ENCODE measurements at regions not wholly inside any gene's neighbourhood (a gene's known extent, or its start where the extent isn't known, plus 50 kb on each side); places are given as distances from the start of the nearest gene placed in this dataset.

GRCh38 chr13:111042661-111043226, 72.4 kb upstream of the ARHGEF7 start:
- WGBS, 5 donors = 73 to 86% (median 79%) methylated on average over 8 to 11 of the region's 11 CpGs
- no peak overlapping the region for H3K27ac ChIP-seq
- TF ChIP-seq POLR2AphosphoS5 (IDR thresholded peaks at IDR 0.05) = no peak
- TF ChIP-seq, protein P1, sequence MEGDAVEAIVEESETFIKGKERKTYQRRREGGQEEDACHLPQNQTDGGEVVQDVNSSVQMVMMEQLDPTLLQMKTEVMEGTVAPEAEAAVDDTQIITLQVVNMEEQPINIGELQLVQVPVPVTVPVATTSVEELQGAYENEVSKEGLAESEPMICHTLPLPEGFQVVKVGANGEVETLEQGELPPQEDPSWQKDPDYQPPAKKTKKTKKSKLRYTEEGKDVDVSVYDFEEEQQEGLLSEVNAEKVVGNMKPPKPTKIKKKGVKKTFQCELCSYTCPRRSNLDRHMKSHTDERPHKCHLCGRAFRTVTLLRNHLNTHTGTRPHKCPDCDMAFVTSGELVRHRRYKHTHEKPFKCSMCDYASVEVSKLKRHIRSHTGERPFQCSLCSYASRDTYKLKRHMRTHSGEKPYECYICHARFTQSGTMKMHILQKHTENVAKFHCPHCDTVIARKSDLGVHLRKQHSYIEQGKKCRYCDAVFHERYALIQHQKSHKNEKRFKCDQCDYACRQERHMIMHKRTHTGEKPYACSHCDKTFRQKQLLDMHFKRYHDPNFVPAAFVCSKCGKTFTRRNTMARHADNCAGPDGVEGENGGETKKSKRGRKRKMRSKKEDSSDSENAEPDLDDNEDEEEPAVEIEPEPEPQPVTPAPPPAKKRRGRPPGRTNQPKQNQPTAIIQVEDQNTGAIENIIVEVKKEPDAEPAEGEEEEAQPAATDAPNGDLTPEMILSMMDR (IDR thresholded peaks at IDR 0.05 in 8 of 11, conservative IDR thresholded peaks at IDR 0.05 in 3 of 11) = no peak
- no peak for TF ChIP-seq POLR2A (IDR thresholded peaks at IDR 0.05)
- DNase-seq = no peak
- H3K9me3 ChIP-seq = no peaks in the 10 kb centered on the region
- H3K4me3 ChIP-seq = no peak overlapping the region
- H3K4me1 ChIP-seq = peaks cover 0 to 12% (median 0%) of the 10 kb centered on the region in 6 donors
- intact Hi-C loops (cut with DNase I; ENCODE audit: low total_unique reads) = loop anchor here (10.0 kb wide), 1 partner anchor 98 kb away; no protein-coding TSS in a partner anchor
- peaks cover 0 to 6% (median 0%) of the 10 kb centered on the region in 7 donors for H3K27me3 ChIP-seq (replicated peaks in 1 of 7)
- no peaks in the 10 kb centered on the region for H3K36me3 ChIP-seq

DNA sequence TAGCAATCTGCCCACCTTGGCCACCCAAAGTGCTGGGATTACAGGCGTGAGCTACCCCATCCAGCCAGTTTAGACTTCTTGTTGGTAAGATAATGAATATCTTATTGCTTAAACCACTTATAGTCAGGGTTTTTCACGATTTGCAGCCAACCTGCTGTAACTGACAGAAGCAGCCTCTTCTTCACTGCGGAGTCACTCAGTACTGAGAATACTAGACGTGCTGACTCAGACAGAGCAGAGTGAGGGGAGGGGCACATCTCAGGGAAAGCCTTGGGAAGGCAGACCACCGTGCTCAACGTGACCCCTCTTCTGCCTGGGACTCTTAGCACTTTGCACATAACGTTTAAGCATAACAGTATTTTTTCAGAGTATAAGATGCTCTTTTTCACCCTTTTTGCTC, 74.3 kb upstream of the ARHGEF7 start:
- 58 to 81% (median 70%) methylated on average over 7 of the region's 7 CpGs for WGBS, 5 donors
- DNase-seq = no peak
- H3K27me3 ChIP-seq (replicated peaks in 1 of 7) = peaks cover 0 to 6% (median 0%) of the 10 kb centered on the region in 7 donors
- no peaks in the 10 kb centered on the region for H3K36me3 ChIP-seq
- no peaks in the 10 kb centered on the region for H3K4me1 ChIP-seq
- no peaks in the 10 kb centered on the region for H3K9me3 ChIP-seq
- no peak overlapping the region for H3K27ac ChIP-seq
- H3K4me3 ChIP-seq = no peak overlapping the region
- intact Hi-C loops (cut with DNase I; ENCODE audit: low total_unique reads) = loop anchor here (10.0 kb wide), 1 partner anchor 96 kb away; no protein-coding TSS in a partner anchor
- TF ChIP-seq, protein P1 (IDR thresholded peaks at IDR 0.05 in 8 of 11, conservative IDR thresholded peaks at IDR 0.05 in 3 of 11) = no peak
- TF ChIP-seq POLR2AphosphoS5 (IDR thresholded peaks at IDR 0.05) = no peak
- no peak for TF ChIP-seq POLR2A (IDR thresholded peaks at IDR 0.05)

- intact Hi-C loops (cut with DNase I; ENCODE audit: low total_unique reads) = loop anchor here (10.0 kb wide), 1 partner anchor 95 kb away; no protein-coding TSS in a partner anchor
- Histone ChIP-seq H3K4me3 (no peak overlapping the region), H3K9me3 (no peaks in the 10 kb centered on the region), H3K4me1 (no peaks in the 10 kb centered on the region), H3K27me3 (replicated peaks in 1 of 7) (peaks cover 0 to 6% (median 0%) of the 10 kb centered on the region in 7 donors), H3K36me3 (no peaks in the 10 kb centered on the region), H3K27ac (no peak overlapping the region)
- DNase-seq = no peak
- 79 to 87% (median 81%) methylated on average over 5 of the region's 5 CpGs for WGBS, 5 donors
- TF ChIP-seq, protein P1 (IDR thresholded peaks at IDR 0.05 in 8 of 11, conservative IDR thresholded peaks at IDR 0.05 in 3 of 11) = no peak
- no peak for TF ChIP-seq POLR2AphosphoS5 (IDR thresholded peaks at IDR 0.05)
- TF ChIP-seq POLR2A (IDR thresholded peaks at IDR 0.05) = no peak
Measured at GRCh38 chr13:111039735-111040134, 75.4 kb upstream of the ARHGEF7 start.

DNA sequence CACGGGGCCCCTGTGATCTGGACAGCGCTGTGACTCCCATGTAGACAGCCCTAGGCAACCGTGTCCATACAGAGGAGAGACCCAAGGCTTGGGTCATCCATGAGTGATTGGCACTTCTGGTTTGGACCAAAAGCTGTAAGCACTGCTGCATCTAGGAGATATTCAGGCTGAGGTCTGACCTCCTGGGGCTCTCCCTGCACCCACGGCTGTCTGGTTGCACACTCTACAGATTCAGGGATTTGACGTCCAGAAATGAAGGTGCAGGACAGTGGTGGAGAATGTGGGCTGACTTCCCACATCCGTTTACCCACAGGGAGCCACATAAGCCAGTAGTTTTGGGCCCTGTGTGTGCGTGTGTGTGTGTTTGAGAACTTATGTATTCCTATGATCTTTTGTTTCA, 76.2 kb upstream of the ARHGEF7 start:
- Histone ChIP-seq H3K9me3 (no peaks in the 10 kb centered on the region), H3K4me1 (no peaks in the 10 kb centered on the region), H3K4me3 (no peak overlapping the region), H3K36me3 (no peaks in the 10 kb centered on the region), H3K27me3 (replicated peaks in 1 of 7) (peaks cover 0 to 6% (median 0%) of the 10 kb centered on the region in 7 donors), H3K27ac (no peak overlapping the region)
- WGBS, 5 donors = 69 to 83% (median 79%) methylated on average over 7 of the region's 7 CpGs
- no peak for TF ChIP-seq POLR2AphosphoS5 (IDR thresholded peaks at IDR 0.05)
- no peak for TF ChIP-seq POLR2A (IDR thresholded peaks at IDR 0.05)
- TF ChIP-seq, protein P1 (IDR thresholded peaks at IDR 0.05 in 8 of 11, conservative IDR thresholded peaks at IDR 0.05 in 3 of 11) = no peak
- DNase-seq = no peak
- intact Hi-C loops (cut with DNase I; ENCODE audit: low total_unique reads) = no loop called here
